ENCODE measurements at regions not wholly inside any gene's neighbourhood (a gene's known extent, or its start where the extent isn't known, plus 50 kb on each side); places are given as distances from the start of the nearest gene placed in this dataset.
A peak's percentile ranks its signal among the peaks of the same experiment; 100 is the strongest.

GRCh38 chr4:132493476-132493875, 655.6 kb upstream of the PCDH10 start:
- TF ChIP-seq EZH2phosphoT487 (IDR thresholded peaks at IDR 0.05; ENCODE audit: borderline replicate concordance) (no peak), CTCF (conservative IDR thresholded peaks at IDR 0.05; ENCODE audit: low read length) (peak; percentile 39)

Measured in Loucy (cell line).